Activated effector memory CD4-positive, alpha-beta T cell treated with anti-CD3 and anti-CD28 coated beads, Interleukin-2, amount 50 U/mL, for 16 hours (primary cell): ENCODE measurements at regions not wholly inside any gene's neighbourhood (a gene's known extent, or its start where the extent isn't known, plus 50 kb on each side); places are given as distances from the start of the nearest gene placed in this dataset.

ENCODE experiments used
- DNase-seq: peaks from one replicate; pipeline ENCODE4 v3.0.0-alpha.2; 2020

DNA sequence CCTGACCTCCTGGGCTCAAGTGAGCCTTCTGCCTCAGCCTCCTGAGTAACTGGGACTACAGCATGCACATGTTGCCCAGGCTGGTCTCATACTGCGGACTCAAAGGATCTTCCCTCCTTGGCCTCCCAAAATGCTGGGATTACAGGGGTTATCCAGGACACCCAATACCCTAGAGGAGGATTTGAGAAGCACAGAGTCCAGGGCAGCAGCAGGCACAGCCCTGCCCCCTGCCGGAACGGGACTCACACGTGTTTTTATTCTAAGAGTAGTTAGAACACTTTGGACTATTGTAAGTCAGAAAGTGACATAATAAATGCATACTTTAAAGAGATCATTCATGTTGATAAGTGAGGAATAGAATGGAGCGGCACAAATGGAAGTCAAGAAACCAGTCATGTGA is 80.2 kb downstream of the C6orf118 start:
- DNase-seq: no peak

DNA sequence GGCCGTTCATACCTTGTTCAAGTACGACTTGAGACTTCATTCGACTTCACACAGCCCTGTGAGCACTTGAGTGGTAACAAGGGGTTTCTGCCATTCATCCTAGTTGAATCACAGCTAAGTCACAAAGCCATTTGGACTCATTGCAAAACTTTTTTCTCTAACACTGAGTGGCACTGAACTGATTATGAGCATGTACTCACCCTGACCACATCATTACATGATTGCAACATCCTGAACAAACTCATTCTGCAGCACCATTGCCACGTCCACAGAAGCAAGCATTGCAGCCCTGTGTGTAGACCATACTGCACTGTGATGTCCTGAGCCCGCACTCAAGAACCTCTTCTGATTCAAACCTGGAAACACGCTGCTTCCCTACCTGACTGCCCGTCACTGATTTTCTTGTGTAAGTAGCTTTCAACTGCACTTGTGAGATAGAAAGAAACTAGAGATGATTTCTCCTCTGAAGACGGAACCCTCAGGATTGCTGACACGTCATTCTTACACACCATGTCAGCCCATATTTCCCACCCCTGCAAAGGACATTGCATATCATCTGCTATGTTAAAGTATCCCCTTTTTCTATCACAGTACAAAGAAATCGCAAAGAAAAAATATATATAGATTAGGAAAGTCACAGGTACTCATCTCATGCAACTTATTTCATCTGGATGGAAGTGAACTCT is 81.6 kb downstream of the C6orf118 start:
- DNase-seq: no peak

GRCh38 chr6:165223736-165224135 is 85.7 kb downstream of the C6orf118 start:
- DNase-seq: no peak

DNA sequence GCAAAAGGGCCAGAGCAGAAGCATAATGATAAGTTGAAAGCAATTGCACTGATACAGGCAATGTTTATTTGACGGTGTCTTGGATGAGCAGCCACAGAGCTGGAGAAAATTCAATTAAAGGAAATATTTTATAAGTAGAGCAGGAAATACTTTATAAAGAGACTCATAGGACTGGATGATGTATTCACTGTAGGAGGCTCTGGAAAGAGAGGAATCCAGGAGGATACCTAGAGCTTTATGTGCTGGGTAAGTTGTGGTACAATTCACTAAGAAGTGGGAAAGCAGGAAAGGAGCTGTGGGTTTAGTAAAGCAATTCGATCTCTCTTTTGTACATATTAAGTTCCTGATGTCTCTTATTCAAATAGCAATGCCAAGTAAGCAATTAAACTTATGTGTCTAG is 86.3 kb downstream of the C6orf118 start:
- no peak for DNase-seq

DNA sequence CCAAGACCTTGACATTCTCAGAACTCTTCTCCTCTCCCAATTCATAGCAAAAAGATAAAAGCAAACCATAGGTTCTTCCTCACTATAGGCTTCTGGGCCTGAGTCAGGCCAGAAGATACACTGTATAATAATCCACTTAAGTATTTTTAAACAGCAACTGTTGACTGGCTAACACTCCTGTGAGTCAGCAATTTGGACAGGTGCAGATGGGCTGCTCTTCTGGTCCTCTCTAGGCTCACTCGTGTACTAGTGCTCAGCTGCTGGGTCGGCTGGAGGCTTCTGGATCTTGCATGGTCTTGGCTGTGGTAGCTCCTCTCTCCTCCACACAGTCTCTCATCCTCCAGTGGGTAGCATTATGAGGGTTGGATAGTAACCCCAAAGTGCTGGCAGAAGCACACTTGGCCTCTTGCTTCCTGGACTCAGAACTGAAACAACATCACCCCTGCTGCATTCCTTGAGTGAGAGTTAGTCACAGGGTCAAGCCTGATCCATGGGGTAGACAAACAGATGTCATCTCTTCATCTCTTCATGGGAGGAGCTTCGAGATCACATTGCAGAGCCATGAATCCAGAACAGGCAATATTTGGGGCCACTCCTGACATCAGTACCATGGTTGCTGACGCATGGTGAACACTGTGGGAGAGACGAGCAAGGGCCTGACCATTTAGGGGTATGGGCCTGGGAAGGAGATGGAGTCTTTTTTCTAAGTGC is 86.9 kb downstream of the C6orf118 start:
- no peak for DNase-seq

- DNase-seq: no peak
Observed at GRCh38 chr6:165220045-165220444, 89.4 kb downstream of the C6orf118 start.

DNA sequence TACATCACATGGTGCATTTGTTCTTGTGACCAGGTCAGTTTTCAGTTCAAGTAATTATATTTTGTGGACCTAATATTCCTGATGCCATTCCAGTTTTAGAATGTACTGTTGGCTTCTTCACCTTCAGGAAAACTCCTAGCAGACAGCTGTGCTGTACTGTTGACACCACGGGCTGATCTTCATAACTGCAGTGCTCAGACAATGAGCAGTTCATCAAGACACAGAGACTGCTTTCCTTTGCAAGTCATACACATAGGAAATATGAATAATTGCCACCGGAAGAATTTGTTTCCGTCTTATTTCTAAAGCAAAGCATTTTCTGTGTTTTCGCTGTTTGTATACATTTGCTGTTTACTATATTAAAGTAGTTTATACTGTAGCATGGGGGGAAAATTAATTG is 89.8 kb downstream of the C6orf118 start:
- no peak for DNase-seq

DNA sequence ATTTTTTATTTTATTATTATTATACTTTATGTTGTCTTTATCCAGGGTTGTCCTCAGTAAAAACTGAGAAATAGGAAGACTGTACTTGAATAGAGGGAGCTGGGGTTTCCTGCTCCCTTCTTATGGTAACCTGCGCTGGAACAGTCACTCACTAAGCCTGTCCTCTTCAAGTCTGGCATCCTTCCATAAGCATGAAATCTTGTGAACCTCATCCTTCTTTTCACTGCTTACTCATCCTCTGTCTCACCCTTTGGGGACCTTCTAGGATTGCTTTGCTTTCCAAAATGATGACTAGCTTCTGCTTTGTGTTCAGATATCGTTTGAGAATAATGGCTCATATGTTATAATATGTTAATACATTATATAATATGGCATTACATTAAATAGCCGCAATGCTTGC is 90.6 kb downstream of the C6orf118 start:
- no peak for DNase-seq

GRCh38 chr6:165206798-165207197 is 102.6 kb downstream of the C6orf118 start:
- DNase-seq: no peak

GRCh38 chr6:165205632-165206031 is 103.8 kb downstream of the C6orf118 start:
- DNase-seq: no peak

DNA sequence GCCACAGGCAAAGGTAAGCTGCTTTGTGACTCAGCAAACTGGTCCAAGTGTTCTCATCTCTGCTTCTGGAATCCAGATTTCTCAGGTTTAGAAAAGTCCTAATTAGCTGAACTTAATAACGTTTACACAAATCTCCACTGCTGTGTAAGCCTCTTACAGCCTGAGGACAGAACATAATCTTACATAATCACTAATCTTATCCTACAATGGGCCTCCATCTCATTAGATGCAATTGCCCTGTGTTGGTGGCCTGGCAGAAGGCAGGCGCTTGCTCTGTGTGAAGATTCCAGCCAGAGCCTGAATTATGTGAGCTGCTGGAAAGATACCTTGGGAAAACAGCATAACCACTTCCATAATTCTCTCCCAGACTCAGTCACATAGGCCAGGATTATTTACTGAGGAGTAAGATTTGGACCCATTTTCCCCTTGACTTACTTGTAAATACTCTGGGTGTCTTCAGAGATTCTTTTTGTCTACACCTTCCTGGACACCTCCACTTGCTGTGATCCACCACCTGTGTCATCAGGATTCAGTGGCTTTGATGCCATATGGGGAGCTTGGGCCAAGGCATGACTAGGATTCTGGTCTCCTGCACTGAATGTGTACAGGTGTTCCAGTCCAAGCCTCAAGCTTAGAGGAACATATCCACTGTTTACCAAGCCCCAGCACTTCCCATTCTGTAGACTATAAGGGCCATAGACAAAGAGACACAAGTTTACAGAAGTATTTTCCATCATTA is 104.4 kb downstream of the C6orf118 start:
- no peak for DNase-seq

- no peak for DNase-seq
Observed at GRCh38 chr6:165200178-165200577, 109.2 kb downstream of the C6orf118 start.

DNA sequence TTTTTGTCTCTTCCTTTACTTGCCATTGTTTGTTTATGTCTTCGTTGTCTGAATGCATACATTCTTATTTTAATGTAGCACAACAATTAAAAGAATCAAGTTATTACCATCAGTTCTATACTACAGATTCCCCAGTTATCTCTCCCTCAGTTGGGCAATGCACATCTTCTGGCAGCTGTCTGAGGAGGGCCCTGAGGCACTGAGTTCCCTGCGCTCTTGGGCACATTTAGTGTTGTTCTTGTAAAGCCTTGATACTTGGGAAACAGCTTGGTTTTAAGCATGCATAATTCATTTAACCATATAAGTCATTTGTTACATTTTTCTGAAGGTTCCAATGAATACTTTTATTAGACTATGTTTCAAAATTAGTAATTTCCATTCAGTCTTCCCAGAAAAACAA is 117.9 kb downstream of the C6orf118 start:
- DNase-seq: no peak

DNA sequence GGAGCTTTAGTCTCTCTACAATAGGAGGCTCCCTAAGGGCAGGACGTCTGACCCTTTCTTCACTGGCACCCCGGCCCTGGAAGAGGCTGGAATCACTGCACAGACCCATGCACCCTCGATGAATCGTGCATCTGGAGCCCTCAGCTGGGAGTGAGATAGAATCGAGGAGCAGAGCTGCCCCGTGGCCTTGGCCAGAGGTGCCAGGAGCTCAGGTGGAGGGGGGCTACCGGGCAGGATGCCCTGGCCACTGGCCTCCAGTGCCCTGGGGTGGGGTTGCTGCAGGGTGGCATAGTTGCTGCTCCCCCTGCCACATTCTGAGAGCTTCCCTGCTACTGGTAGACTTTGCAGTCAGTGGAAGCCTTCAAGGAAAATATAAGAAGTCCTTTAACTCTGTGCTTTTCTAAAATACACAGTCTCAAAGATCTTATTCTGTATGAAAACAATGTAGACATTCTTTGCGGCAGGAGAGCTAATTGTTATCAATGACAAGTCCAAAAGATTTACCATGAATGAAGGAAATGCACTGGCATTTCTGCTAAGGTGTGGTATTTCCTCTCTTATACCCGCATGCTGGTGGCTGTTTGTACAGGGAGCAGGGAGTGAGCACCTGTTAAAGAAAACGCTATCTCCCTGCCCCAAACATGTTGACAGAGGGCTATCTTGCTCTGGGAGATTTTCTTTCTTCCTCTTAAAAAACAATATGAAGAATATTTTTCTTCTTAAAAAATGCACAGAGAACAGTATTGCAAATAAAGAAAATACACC is 122.8 kb downstream of the C6orf118 start:
- no peak for DNase-seq

DNA sequence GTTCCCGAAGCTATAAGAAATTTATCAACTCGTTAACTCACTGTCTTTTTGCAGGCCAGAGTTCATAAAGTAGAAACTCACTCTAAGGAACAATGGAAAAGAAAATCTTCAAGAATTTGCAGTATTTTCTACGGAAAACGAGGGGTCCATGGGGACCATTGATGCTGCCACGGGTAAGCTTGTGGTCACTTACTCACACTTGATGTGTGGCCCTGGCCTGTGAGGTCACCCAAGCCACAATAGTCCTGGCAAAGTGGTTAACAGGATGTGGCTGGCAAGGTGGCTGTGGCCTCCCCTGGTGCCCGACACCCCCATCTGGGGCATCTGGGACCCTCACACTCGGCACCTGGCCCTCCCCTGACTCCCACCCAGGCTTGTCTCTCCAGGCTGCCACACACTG is 123.4 kb downstream of the C6orf118 start:
- no peak for DNase-seq

DNA sequence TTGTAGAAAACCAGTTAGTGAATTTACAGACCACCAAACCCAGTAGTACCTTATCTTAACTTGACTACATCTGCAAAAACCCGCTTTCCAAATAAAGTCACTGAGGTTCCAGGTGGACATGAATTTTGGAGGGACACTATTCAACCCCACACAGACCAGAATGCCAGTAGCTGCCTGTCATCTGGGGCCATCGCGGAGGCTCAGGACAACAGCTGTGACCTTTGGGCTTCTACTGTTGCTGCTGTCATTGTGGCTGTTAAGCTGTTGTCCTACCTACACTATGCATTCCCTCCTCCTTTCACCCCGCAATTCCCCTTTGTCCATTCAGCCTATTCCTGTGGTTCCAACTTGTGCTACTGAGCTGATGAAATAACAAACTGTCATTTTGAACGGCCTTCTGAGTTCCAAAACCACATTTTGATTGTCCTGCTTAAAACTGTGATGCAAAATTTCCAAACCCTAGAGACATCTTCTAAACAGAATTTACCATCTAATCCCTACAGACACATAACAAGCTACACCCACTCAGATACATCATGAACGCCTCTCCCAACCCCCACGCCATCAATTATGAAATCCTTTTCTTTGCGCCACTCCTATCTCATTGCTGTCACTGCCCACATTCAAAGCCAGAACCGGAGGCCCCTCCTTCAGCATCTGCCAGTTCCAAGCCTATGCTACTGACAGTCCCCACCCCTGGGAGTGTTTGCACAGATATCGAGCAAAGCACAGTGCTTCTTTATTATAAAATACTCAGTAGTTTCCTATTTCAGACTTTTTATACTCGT is 125.0 kb downstream of the C6orf118 start:
- DNase-seq: no peak

DNA sequence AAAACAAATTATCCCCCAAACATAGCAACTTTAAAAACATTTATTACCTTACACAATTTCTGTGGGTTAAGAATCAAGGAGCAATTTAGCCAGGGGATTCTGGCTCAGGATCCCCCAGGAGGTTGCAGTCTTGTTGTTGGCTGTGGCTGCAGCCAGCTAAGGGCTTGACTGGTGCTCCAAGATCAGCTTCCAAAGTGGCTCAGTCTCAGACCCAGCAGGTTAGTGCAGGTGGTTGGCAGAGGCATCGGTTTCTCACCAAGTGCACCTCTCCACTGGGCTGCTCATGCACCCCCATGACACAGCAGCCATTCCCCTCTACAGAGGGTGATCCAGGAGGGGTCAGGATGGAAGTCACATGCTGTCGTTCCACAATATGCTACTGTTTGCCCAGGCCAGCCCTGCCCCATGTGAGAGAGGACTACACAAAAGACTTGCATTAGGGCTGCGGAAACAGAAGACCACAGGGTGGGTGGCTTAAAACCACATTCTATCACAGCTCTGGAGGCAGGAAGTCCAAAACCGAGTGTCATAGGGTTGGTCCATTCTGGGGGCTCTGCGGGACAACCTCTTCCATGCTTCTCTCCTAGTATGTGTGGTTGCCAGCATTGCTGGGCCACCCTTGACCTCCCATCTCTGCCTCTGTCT is 125.8 kb downstream of the C6orf118 start:
- DNase-seq: no peak

DNA sequence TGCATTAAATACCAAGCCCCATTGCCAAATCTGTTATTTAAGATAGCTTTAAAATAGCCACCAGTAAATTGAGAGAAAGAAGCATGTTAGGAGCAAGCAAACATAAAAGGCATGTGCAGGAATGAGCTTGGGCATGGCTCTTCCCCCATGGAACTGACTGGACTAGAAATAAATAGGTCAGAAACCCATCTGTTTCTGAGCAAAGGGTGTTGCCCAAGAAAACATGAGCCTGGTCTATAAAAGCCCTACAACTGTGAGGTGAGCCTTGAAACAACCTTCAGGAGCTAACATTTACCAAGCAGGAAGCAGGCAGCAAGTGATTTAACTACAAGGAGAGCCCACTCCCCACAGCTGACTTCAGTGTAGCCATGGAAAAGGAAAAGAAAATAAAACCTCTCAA is 126.3 kb downstream of the C6orf118 start:
- no peak for DNase-seq

DNA sequence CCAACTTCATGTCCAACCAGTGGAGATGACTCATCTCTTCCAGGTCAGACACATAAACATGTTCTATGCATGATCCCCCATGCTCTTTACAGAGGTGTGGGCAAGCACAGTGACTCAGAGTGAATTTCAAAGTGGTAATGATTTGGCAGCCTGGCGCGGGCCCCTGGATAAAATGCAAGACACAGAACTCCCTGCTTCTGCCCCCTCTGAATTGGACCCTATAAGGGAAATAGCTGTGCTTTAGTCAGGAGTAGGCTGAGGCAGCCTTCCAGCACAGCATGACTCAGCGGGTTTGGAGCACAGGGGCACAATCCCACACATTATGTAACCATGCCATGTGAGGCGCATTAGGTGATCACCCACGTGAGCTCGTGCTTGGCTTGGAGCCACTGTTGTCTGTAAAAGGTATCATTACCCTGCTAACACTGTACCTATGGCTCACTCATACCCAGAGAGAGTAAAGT is 127.4 kb downstream of the C6orf118 start:
- DNase-seq: no peak

- DNase-seq: no peak
Observed at GRCh38 chr6:165178056-165178455, 131.3 kb downstream of the C6orf118 start.

DNA sequence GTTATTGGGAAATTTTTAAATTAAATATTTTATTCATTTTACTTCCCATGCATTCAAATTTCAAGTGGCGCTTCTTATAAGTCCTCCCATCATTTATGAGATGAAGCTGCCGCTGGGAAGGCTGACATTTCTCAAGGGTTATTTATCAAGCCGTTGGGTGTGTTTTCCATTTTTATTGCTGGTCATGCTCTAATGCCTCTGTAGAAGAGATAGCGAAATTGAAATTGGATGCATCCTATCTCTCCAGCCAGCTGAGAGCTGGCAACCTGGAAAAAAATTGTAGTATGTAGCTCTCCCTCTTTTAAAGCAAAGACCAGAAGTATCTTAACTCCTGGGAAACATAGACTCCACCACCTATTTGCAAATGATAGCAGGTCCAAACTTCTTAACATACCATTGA is 135.9 kb downstream of the C6orf118 start:
- DNase-seq: no peak

DNA sequence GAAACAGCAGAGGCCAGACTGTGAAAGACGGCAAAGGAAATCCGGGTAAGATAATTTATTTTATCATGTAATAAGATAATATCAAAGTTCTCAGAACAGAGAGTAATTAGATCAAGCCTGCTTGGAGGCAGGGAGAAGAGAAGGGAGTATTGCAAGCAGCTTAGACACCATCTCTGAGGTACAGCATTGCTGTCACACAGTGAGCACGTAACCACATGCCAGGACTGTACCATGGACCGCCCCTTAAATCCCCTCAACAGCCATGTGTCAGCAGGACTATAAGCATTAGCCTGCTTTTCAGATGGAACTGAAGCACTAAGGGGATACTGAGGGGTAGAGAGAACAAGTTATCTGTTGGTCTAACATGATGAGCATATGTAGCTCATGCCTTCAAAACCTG is 141.5 kb downstream of the C6orf118 start:
- no peak for DNase-seq
